Erythroblast (primary cell): ENCODE measurements at regions not wholly inside any gene's neighbourhood (a gene's known extent, or its start where the extent isn't known, plus 50 kb on each side); places are given as distances from the start of the nearest gene placed in this dataset.

ENCODE experiments used
- DNase-seq, 2 experiments: peaks; one replicate each; lab custom pipeline; 2025; lab: John Stamatoyannopoulos, UW
- GATA1 ChIP-seq: IDR thresholded peaks from 2 replicates; pipeline ENCODE4 v1.6.1; 2011; ENCODE audit warnings: low read depth, mild to moderate bottlenecking, control low read depth, low read length, moderate library complexity
- POLR2A ChIP-seq: IDR thresholded peaks from 2 replicates; pipeline ENCODE4 v1.6.1; 2011; ENCODE audit warnings: mild to moderate bottlenecking, low read length

DNA sequence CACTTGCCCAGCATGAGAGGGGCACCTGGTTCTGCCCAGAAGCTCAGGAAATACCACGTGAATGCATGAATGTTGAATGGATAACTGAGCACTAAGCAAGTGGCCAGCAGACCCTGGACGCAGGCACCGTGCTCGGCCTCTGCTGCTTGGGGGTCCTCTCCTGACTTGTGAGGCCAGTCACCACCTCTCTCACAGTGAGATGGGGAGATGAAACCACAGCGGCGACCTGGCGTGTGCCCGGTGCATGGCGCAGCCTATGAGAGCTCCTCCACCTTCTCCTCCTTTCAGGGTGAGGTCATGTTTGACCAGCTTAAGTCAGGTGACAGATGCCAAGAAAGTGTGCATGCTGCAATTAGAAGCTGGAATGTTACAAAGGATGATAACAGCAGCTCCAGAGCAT is 75.5 kb downstream of the HMX1 start:
- no peak for DNase-seq
- TF ChIP-seq POLR2A (no peak), GATA1 (no peak)

DNA sequence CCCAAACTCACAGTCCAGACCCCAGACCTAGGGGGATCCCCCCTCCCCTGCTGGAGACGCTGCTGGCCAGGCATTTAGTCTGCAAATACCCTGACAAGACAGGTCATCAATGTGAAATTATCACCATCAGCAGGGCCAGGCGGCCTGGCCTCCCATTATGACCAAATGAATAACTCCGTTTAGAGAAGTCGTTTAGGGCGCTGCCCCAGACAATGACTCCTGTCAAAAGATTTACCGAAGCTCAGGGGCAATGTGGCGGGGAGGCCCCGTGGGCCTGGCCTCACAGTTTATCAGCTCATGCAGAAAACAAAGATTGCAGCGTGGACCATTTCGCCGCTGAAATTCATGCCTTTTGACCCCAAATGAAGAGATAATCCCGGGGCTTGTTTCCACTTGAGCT is 76.5 kb downstream of the HMX1 start:
- no peak for DNase-seq
- no peak for TF ChIP-seq POLR2A

DNA sequence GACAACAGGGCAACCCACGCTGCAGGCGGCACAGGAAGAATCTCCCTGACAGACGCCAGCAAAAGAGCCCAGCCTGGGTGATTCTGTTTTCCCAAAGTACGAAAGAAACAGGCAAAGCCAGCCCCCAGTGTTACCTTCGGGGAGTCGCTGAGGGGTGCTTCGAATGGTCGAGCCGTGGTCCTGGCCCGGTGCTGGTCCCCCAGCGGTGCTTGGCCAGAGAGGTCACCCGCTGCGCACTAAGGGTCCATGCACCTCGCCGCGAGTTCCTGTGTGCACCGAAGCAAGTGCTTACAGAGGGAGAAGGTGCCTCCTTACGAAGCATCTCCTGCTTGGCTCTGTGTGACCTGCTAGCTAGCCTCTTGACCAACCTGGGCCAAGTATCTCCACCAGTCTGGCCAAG is 77.1 kb downstream of the HMX1 start:
- TF ChIP-seq GATA1 (no peak), POLR2A (no peak)
- DNase-seq = no peak

DNA sequence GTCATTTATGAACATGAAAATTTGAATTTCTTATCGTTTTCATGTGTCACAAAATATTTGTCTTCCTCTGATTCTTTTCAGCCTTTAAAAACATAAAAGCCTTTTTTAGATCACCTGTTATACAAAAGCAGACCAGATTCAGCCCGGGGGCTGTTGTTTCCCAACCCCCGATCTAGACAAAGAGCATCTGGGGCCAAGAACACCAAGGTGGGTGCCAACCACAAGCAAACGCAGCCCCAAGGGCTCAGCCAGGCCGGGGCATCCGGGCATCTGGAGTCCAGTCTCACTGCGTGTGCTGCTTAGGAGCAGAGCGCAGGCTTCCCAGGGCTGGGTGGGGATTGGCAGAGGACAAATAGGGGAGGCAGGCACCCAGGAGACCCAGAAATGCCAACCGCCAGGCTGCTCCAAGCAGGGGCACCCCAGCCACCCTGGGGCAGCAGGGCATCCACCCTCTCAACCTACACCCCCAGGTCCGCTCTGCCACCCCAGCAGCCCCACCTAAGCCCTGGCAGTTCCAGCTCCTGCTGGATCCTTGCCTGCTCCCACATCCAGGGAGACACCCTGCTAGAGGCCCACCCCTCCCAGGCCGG is 78.0 kb downstream of the HMX1 start:
- TF ChIP-seq POLR2A (no peak), GATA1 (no peak)
- no peak for DNase-seq

DNA sequence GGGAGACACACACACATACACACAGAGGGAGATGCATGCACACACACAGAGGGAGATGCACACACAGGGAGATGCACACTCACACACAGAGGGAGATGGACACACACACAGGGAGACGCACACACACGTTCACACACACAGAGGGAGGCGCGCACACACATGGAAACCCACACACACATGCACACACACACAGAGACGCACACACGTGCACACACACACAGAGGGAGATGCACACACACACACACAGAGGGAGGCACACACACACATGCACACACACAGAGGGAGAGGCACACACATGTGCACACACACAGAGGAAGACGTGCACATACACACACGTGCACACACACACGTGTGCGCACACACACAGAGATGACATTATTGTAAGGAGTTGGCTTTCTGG is 79.1 kb downstream of the HMX1 start:
- no peak for DNase-seq
- TF ChIP-seq POLR2A = no peak
- TF ChIP-seq GATA1 = no peak

DNA sequence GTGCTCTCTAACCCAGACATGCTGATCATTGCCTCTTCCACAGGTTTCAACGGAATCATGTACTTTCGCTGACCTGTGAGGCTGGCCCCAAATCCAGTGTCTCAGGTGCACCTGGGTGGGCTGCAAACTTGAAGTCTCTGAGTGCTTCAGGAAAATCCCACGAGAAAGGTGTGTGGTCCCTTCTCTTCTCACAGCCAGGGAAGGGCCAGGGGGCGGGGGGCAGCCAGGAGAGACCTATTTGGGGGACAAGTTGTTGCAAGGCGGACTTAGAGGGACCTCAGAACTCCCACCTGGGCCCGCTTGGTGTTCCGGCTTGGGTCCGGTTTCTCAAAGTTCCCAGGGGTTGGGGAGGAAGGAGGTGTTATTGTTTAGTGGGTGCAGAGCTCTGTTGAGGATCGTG is 80.0 kb downstream of the HMX1 start:
- DNase-seq = no peak
- no peak for TF ChIP-seq POLR2A
- TF ChIP-seq GATA1 = no peak

DNA sequence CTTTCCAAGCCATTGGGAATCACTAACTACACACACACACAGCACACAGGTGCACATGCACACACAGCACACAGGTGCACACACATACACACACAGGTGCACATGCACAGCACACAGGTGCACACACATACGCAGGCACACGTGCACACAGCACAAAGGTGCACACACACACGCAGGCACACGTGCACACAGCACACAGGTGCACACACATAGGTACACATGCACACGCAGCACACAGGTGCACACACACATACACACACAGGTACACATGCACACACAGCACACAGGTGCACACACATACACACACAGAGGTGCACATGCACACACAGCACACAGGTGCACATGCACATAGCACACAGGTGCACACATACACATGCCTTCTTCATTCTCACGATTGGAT is 80.9 kb downstream of the HMX1 start:
- TF ChIP-seq POLR2A = no peak
- no peak for TF ChIP-seq GATA1

DNA sequence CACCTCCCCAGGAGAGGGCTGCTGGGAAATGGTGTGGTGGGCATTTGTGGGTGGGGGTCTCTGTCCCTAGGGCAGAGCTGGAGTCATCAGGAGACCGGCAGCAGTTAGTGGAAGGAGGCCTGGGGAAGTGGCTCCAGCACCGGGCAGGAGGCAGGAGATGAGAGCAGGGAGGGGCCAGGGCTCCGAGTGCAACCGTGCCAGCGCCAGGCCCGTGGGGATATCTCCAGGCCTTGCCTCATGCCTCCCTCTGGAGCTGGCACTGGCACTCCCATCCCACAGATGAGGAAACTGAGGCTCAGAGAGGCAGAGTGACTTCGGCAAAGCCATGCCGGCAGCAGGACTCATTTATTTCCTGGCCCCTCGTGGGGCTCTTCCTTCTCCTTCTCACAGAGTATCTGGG is 83.5 kb downstream of the HMX1 start:
- TF ChIP-seq POLR2A = no peak
- TF ChIP-seq GATA1 = no peak
- DNase-seq = no peak

More for the DNA sequence above, 80.9 kb downstream of the HMX1 start:
- DNase-seq = no peak

DNA sequence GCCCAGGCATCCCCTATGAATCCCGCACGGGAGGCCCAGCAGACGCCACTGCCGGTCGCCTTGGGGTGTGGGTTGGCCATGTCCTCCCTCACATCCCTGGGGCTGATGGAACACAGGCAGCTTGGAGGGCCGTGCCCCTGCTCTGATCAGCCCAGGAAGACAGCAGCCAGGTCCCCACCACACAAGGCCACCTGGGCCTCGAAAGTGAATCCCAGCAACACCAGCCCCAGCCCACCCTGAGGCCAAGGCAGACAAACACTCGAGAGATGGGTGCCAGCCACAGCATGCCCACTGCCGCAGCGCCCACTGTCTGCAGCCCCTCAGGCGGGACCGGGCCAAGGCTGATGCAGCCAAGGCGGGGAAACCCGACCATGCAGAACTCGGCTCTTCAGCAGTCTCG is 85.5 kb downstream of the HMX1 start:
- no peak for TF ChIP-seq POLR2A
- DNase-seq = no peak

DNA sequence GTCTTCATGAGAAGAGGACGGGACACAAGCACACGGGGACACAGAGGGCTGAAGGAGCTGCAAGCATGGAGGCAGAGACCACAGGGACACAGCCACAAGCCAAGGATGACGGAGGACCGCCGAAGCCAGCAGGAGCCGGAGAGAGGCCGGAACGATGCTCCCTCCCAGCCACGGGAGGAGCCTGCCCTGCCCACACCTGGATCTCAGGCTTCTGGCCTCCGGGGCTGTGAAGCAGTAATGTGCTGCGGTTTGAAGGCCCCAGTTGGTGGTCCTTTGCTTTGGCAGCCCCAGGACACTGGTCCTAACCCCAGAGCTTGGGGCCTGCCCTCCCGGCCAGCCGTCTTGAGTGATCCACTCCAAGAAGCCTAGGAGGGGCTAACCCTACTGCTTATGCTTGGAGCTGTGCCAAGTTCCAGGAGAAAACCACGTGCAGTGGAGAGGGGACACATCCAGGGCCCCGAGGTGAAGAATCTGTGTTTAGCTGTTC is 85.9 kb downstream of the HMX1 start:
- DNase-seq = no peak
- TF ChIP-seq POLR2A (no peak), GATA1 (no peak)

DNA sequence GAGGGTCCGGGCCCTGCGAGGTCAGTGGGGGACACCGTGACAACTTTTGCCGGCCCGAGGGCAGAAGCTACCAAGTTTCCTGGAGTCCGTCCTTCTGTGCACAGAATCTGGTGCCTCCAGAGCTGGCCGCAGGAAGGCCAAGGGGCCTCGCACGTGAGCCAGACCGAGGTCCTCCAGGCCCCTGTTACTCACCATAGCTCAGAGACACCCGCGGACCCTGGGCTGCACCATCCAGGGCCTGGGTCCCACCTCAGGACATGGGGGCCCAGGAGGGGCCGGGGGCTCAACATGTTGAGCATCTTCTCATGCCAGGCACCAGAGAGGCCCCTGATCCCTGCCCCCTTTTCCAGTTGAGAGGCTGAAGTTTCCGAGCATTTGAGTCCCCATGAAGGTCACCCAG is 87.9 kb downstream of the HMX1 start:
- TF ChIP-seq POLR2A = no peak
- no peak for TF ChIP-seq GATA1
- DNase-seq = no peak

DNA sequence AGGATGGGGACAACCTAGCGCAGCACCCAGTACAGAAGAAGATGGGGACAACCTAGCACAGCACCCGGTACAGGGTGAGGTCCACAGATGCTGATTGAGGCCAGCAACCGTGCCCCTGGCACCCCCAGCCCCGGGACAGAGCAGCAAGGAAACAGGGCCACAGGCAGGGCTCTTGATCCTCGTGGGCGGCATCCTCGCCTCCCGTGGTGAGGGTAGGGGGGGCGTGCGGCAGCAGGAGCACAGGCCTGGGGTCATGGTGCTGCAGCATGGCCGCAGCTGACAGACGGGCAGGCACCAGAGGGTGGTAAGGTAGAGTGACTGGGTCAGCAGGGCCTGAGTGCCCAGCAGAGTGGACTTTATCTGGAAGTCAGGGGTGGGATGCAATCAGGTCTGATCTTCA is 89.5 kb downstream of the HMX1 start:
- no peak for TF ChIP-seq POLR2A
- TF ChIP-seq GATA1 = no peak
- DNase-seq = no peak

DNA sequence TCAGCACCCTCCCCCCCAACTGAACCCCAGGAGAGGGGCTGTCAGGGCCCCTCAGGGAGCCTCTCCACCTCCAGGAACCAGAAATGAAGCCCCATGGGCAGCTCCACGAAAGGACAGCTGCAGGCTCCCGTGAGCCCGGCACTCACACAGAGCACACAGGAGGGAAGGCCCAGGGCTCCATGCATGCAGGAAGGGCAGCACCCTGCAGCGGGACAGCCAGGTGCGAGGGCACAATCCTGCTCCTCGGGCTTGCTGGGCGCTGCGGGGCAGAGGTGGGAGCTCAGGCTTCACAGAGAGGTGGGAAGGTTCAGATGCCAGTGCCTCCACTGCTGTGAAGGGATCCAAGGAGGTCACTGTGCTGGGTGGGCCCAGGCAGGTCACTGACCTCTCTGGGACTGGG is 90.0 kb downstream of the HMX1 start:
- DNase-seq = no peak
- no peak for TF ChIP-seq GATA1
- TF ChIP-seq POLR2A = no peak

DNA sequence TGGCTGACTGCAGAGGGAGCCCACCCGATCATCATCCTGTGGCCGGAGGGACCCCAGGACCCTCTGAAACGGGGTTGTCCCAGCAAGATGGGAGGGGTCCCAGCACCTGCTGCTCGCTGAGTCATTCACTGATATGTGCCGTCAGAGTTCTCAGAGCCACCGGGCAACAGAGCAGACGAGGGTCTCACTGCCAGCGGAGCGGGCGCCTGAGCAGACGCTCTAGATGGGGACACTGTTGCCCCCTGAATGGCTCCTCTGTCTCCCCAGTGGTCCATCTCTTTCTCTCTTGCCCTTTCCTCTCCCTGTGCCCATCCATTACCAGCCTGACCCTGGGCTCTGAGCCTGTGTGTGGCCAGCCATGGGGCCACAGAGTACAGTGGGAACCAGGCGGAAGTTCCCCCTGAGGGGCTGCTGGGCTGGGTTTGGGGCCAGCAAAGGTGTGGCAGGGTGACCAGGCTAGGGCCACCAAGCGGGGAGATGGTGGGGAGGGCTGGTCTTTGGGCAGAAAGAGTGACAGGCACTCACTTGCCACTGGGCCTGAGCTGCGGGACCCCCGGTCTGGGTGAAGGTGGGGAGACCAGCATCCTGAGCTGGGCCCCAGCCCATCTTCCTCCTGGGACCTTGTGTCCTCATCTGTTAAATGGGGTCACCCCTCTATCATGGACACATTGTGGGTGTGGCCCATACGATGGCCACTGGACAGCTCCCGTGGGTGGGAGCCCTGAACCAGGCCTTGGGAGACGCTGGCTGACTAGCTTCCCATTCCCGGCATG is 90.9 kb downstream of the HMX1 start:
- TF ChIP-seq GATA1 = no peak
- TF ChIP-seq POLR2A = no peak

DNA sequence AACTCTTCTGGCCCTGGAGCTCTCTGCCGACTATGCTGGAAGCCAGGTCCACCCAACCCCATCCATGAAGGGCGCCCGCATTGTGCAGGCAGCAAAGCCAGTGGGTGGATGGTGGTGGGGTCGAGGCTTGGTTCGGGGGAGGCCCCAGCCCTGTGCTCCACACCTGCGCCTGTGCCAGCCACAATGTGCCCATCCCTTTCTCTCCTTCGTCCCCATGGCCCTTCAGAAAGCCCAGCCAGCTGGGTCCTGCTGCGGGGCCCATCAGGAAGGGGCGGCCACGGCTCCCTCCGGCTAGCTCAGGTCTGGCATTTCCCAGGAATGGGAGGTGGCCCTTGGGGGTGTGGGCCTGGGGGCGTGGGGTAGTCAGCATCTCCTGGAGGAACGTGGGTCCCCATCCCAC is 91.6 kb downstream of the HMX1 start:
- DNase-seq = no peak
- TF ChIP-seq GATA1 (no peak), POLR2A (no peak)

More for the DNA sequence above, 90.9 kb downstream of the HMX1 start:
- DNase-seq = no peak

DNA sequence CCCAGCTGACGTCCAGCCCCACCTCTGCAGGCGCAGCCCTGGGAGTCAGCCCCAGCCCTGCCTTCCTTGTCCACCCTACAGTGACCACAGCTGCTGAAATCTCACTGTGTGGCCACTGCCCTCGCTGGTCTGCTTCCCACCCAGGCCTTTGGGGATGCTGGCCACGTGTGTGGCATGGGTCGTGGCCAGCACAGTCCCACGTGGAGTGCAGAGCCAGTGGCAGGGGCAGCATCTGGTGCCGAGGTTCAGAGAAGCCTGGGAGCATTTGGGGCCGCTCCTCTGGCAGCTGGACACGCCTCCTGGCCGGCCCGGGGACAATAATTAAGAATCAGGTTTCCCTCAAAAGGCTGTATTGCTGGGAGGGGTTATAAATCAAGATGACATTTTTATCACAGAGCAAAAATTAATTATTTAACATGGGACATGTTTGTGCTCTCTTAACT is 92.1 kb downstream of the HMX1 start:
- no peak for DNase-seq
- no peak for TF ChIP-seq GATA1
- TF ChIP-seq POLR2A = no peak

DNA sequence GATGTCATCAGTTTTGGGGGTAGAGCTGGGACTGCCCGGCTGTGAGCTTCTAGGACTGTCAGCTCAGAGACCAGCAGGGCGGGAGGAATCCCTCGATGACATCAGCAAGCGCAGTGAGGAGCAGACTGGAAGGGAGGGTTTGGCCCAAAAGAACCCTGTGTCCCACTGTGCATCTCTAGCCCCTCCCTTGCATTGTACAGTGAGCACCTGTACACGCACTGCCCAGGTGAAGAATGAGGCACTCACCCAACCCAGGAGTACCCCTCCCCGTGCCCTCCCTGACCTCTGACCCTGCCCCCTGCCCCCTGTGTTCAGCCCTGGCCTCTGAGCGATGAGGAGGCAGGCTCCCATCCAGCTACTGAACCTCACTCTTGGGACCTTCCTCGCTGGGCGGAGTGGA is 92.9 kb downstream of the HMX1 start:
- no peak for TF ChIP-seq POLR2A
- TF ChIP-seq GATA1 = no peak

More for the DNA sequence above, 92.9 kb downstream of the HMX1 start:
- no peak for DNase-seq
